CD4-positive, alpha-beta T cell treated with Interleukin-4 for 4 hours (primary cell): ENCODE measurements at regions not wholly inside any gene's neighbourhood (a gene's known extent, or its start where the extent isn't known, plus 50 kb on each side); places are given as distances from the start of the nearest gene placed in this dataset.
"Not testable (repeated sequence)": the region's sequence is repeated elsewhere in the genome, so short reads cannot be mapped to it uniquely, and the experiment has no call there.

Experiments used
- DNase-seq: peaks from one replicate; pipeline ENCODE4 v3.0.0-alpha.2; 2020

DNA sequence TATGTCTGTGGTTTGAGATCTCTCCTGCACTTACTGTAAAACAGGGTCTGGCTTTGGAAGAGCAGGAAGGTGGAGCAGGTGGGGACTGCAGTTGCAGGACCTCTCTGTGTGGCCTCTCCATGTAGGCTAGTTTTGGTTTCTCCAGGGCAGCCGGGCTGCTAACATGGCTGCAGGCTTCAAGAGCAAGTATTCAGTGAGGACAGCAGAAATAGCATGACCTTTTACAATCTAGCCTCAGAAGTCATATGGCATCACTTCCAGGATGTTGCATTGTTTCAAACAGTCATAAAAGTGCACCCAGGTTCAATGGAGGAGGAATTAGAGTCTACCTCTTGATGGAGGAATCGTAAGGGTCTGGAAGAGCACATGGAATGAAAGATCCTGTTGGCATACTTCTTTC, 728.7 kb downstream of the NTRK3 start:
- DNase-seq: no peak

DNA sequence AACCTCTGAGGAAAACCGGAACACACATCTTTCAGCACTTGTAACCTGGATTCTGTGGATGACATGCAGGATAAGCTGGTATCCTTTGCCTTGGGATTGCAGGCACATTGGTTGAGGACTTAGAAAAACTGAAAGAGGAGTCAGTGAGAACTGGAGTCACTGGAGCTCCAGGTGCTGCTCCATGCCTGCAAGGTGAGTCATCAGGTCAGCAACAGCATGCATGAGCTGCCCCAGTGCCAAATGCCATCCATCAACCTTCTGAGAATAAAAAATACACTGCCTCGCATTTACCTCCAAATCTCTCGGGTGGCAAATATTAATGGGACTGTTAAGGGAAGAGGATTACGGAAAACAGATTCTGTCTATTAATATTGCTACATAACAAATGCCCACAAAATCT, 729.1 kb downstream of the NTRK3 start:
- no peak for DNase-seq

DNA sequence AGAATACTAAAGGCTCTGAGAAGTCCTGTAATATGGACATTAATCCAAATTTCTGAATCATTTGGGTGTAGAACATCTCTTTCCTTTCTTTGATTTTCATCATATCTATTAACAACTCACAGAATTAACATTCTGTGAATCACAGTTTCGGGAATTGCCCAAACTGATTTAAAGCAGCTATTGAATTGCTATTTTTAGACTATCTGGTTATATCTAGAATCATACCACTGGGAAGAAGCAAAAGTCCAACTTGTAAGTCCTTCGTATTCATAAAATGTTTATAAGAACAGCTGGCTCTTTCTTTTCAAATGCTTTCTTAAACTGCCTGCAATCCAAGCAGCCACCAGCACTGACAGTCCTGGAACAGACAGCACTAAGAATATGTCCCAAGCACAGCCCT, 733.0 kb downstream of the NTRK3 start:
- DNase-seq: no peak

DNA sequence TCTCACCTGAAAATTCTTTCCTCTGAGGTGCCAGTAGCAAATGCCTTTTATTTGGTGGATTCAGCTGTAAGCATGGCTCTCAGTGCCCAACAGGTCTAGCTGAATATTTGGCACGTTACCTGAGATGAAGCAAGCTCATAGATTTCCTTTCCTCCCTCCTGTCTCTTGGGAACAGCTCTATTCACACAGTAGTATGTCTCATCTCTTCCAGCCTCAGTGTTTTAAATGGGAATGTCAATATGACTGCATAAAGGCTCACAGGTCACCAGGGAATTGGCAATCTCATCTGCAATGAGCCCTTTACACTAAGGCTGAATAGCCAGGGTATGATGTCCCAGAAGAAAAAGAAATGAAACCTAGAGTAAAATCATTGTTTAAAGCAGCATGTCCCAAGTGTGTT, 733.5 kb downstream of the NTRK3 start:
- DNase-seq: no peak

DNA sequence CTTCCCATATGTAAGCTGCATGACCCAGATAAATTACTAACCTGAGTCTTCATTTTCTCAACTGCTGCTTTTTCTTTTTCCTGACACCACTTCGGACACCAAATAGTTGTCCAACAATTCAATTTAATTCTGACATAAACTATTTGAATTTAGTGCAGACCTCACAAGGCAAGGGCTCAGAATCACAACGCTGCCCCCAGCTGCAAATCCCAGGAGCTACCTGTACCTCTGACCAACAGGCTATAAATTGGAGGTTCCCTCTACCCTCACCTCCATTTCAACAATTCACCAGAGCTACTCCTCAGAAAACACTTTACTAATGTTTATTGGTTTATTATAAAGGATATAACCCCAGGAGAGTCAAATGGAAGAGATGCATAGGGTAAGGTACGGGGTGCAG, 737.6 kb downstream of the NTRK3 start:
- no peak for DNase-seq

DNA sequence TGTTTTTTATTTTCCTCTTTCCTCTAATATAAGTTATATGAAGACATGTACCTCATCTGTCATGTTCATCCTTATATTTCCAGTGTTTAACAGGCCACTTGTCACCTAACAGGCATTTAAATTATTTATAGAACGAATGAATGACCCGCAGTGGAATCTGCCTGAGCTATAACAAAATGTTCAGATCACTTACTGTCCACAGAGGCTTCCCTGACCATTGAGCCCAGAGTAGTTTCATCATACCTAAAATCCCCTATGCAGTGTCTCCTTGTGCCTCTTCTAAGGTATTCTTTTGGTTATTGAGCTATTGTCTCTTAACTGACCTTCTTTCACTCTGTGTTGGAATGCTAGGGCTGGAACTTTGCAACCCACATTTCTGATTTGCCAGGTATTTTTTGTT, 748.5 kb downstream of the NTRK3 start:
- no peak for DNase-seq

DNA sequence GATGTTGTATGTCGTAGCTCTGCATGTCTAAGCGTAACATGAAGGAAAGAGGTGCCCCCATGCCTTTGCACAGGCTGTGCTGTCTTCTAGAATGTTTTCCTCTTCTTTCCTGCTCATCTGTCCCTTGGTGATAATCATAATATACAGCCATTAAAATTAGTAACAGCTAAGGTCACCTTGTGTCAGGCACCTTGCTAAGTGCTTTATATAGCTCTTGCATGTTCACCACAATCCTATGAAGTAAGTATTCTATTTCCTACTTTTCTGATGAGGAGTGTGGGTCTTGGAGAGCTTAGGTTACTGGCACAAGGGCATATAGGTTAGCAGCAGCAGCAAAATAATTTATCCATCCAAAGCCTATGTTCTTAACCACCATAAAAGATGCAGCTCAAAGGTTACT, 754.4 kb downstream of the NTRK3 start:
- no peak for DNase-seq

DNA sequence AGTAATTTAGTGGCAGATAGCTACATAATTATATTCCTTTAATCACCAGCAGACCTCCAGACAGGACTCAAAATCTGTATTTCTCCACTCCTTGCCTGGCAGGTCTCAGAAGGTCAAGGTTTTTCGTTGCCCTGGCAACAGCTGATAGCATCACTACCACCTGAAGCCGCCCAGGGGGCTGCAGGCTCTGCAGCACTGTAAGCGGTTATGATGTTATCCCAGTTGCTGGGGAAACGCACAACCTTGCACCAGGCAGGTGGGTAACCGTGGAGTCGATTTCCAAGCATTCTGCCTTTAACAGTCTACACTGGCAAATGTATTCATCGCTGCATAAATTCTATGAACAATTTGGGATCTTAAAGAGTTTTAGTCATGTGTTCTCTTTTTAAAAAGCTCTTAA, 756.3 kb downstream of the NTRK3 start:
- DNase-seq: no peak

DNA sequence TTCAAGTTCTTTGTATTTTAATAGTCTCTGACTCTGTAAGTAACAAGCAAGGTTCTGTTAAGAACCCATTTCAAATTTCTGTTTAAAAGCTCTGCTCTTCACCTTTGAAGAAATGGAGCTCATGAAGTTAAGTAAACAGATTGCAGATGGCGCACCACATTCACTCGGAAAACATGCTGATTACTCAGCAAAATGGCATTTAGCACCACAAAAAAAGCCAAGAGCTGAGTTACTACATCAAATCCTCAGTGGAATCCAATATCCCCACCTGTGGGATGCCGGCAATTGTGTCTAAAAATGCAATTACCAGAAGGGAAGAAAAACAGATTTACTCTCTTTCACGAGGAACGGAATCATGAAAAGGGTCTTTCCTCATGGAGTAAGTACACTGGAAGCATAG, 758.0 kb downstream of the NTRK3 start:
- DNase-seq: no peak

DNA sequence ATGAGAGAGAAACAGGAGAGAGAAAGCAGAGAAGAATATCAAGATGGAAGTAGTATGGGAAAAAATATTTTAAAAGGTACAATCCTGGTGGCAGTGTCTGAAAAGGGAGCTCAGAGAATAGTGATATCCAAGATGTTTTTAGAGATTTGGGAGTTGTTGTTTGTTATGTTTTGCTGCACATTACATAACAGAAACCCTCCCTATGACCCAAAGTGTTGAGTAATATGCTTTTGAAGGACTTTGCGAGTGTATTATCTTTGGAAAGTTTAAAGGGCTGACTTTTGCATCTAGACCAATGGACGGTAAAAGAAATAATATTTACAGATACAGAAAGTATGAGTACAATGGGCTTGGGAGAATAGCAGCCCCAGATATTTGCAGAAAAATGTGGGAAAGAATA, 759.7 kb downstream of the NTRK3 start:
- no peak for DNase-seq

DNA sequence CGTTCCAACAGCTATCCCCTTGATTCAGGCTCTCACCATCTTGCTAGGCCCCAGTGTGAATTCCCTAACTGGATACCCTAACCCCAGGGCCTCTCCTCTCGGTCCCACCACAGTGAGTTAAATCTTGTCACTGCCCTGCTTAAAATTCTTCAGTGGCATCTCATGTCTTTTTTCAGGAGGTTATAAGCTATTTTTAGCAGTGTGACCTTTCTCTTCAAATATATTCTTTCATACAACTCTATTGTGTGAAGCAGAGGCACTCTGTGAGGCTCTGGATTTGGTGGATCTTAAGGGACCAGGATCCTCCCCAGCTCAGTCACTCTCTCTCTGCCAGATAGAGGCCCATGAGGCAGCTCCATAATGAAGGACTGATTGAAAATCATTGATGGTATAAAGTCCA, 760.4 kb downstream of the NTRK3 start:
- no peak for DNase-seq

DNA sequence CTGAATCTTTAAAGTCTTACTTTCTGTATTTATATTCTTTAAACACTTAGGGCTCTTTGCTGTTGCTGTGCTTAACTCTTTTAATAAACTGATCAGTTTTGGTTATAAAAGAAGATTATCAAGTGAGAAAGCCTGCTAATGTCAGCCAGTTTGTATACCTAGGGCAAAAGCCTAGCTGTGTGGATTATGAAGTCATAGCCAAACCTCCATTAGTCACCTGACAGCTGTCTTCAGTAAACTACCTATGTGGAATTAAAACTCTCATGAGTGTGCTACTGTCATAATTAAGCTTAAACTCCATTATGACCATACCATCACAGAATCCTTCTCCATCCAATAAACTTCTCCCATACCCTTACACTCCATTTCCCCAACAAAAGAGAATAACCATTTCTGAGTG, 762.7 kb downstream of the NTRK3 start:
- no peak for DNase-seq

DNA sequence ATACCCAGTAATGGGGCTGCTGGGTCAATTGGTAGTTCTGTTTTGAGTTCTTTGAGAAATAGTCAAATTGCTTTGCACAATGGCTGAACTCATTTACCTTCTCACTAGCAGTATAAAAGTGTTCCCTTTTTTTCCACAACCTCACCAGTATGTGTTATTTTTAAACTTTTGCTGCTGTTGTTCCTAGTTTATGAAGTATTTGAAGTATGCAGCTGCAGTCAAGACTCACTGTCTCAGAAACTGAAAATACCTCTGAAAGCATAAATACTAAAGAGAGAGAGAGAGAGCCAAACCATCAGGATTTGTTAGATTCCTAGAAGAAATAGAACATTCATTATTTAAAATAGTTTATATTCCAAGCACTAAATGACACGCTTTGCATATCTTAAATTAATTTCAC, 764.2 kb downstream of the NTRK3 start:
- DNase-seq: no peak

DNA sequence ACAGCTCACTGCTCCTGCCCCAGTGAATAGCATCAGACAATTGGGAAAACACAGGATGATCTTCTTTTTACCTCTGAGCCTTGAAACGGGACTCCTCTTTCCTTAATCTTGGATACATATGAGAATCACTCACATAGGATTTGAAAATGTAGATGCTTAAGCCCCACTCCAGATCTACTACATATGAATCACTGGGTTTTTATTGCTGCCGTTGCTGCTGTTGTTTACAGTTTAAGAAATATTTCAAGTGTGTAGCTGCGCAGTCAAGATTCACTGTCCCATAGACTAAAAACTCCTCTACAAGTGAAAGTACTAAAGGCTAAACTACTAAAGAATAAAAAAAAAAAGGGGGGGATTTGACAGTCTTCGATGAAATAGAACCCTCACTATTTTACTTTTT, 765.9 kb downstream of the NTRK3 start:
- DNase-seq: no peak

DNA sequence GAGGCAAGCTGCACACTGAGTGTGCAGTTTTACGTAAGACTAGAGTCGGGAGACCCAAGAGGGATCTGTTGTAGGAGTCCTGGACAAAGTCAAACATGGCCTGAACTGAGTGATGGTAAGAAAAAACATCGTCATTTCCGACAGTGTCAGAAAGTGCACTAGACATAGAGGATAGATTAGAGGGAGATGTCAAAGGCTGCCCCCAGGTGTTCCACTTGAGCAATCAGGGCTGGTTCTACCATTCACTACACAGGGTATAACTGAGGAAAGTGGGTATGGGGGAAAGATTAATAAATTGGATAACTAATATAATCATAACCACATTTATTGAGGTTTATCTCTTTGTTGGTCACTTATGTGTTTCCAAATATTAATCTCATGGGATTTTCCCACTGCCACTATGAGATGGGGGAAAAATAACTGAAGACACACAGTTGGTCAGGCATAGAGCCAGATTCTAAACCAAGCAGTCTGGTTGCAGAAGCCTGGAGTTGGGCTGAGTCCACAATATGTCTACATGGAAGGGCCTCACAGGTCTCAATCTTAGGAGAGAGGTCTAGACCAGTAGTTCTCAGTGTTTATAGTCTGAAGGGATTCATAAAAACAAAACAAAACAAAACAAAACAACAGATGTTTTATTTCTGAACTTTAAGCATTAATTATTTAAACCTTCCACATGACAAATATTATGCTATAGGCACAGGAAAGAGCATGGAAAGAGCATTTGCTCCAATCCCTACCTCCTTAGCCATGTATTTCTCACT, 766.5 kb downstream of the NTRK3 start:
- no peak for DNase-seq

DNA sequence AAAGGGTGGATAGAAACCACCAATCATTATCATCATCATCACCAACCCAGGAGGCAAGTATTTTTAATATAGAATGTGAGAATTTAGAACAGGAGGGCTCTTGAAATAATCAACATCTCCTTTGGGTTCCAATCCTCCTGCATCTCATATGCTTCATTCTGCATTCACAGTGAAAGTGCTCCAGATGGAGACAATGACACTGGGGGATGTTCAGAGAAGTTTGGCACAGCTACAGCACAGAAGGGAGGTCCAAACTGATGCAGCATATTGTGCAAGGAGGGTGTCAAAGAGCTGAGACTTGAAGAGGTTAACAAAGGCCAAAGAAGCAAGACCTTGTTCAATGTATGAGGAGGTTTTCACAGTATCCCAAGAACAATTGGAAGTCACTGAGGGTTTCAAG, 767.1 kb downstream of the NTRK3 start:
- no peak for DNase-seq

DNA sequence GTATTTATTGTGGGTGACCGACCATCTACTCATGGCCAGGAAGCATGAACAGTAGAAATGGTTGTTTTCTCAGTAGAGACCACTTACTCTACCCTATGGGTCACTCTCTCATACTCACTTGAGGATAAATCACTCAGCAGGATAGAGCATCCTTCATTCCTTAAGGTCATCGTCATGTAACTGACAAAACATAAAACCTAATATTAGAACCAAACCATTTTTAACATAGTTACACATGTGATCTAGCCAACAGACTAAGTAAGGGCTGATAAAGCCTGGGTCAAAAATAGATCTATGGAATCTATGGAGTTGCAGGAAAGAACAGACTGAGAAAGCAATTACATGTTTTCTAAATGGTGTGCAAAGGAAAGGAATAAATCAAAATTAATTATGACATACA, 769.1 kb downstream of the NTRK3 start:
- DNase-seq: no peak

DNA sequence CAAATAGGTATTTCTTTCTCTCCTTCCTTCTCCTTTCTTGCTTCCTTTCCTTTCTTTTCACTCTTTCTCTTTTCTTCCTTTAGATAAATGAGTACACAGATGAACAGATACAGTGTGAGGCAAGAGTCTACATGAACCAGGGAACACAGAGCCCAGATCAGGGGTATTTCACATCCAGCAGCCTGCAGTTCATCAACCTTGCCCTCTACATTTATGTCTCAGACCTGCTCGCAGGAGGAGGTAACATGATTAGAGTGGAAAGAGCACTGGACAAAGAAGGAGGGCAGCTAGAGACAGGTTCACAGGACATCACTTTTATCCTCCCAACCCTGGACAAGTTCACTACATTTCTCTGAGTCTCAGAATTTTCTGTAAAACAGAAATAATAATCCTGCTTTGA, 773.1 kb downstream of the NTRK3 start:
- DNase-seq: no peak

DNA sequence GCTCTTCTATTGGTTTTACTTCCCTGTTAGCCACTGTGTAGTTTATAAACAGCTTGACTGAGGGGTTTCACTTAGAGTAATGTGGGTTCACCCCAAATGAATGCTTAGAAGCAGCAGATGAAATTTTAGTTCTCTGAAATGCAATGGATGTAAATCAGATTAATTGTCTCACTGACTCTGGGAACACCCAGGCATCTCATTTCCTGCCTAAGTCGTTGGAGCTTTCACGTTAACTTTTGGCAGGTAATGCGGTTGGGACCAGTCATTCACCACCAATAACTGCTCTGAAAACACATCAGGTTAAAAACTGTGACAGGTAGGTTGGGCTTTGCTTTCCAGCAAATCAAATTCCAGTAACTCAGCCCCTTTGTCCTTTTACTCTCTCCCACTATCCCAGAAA, 775.4 kb downstream of the NTRK3 start:
- no peak for DNase-seq

DNA sequence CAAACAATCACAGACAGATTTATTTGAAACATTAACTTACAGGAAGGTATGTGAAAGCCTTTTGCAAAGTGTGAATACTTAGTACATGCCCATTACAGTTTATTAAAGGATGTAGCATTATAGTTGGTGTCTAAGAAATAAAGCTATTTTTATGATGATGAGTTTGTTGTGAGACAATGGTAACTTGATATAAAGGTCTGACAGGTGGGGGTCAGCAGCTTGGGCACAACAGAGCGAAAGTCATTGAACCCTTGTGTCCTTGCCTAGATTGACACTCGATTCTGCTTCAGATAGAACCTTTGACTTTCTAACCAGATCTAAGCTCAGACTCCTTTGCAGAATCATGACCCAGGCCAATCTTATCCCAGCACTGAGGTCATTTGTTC, 777.9 kb downstream of the NTRK3 start:
- no peak for DNase-seq

DNA sequence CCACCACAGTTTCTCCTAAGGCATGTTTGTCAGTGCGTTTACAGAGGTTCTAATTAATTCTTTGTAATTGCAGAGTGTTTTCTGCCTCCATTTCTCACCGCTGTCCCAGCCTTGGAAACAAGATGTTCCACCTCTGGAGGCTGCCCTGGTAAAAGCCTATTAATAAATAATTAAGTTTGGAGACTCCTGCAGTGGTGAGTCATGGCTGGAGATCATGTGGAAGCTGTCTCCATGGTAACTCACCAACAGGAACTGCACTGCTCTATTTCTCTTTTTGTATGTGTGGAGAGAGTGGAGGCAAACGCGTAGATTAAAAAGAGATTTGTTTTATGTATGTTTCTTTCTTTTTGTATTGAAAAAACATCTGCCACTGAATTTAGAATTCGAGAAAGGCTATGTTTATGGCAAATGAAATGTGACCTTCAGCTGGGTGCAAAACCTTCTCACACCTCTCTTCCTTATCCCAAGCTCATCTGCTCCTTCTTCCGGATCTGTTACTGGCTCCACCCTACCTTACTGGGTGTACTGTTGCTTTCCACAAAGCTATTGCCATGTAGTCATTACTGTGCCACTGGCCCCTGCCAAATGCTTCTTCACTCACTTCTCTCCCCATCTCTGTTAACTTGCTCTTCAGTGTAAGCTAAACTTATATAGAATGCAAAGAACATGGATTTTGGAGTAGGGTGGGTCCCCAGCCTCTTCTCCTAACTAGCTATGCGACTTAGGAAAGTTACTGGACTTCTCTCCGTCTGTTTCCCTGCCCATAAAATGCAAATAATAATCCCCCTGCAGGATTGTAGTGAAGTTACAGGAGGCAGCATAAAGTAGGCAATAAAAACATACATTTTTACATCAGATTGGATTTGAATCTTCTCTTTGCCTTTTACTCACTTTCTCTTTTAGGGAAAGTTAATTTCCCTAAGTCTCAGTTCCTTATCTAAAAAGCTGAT, 778.5 kb downstream of the NTRK3 start:
- no peak for DNase-seq

DNA sequence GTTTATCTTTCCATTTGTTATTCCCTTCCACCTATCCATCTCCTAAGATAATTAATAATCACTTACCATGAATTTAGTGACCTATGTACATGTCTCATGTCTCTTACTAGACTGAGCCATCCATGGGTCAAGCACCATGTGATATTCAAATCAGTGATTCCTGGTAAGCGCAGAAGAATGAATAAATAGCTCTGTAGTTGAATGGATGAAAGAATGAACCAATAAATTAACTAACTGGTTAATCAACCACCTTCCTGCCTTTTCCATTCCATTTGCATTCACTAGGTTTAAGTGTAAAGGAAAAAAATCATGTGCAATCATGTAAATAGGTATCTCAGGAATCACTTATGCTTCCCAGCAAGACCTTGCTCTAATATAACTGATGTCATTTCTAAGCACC, 779.5 kb downstream of the NTRK3 start:
- no peak for DNase-seq

DNA sequence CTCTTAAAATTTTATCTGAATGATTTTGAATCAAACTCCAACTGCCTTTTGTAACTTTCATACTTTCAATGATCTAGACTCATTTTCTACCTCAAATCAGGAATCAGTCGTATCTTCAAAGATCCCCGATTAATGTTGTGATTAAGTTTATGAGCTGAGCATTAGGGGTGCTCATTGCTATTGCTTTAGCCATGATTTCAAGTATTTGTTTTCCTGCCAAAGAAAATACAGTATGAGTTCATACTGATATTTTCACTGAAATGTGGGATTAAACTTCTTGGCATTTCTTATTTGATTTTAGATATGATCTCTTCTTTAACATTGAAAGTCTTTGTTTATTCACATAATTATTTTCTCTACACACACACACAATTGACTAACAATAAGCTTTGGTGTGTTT, 785.6 kb downstream of the NTRK3 start:
- DNase-seq: no peak

DNA sequence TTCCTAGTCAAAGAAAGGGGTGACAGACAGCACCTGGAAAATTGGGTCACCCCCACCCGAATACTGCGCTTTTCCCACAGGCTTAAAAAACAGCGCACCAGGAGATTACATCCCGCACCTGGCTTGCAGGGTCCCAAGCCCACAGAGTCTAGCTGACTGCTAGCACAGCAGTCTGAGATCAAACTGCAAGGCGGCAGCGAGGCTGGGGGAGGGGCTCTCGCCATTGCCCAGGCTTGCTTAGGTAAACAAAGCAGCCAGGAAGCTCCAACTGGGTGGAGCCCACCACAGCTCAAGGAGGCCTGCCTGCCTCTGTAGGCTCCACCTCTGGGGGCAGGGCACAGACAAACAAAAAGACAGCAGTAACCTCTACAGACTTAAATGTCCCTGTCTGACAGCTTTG, 792.6 kb downstream of the NTRK3 start:
- DNase-seq: not testable (repeated sequence)

DNA sequence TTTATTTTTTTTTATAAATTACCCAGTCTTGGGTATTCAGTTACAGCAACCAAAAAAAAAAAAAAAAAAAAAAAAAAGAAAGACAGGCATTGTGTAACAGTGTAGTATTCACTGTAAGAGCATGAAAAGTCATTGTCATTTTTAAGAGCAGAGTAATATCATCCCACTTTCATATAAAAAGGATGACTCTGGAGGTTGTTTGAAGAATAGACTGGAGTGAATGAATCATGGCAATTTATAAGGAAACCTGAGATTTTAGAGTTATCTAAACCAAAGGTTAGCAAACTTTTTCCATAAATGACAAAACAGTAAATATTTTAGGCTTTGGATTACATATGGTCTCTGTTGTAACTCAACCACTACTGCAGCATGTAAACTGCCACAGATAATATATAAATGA, 794.9 kb downstream of the NTRK3 start:
- no peak for DNase-seq
